Neuronal stem cell (in vitro differentiated cells): ENCODE measurements at regions not wholly inside any gene's neighbourhood (a gene's known extent, or its start where the extent isn't known, plus 50 kb on each side); places are given as distances from the start of the nearest gene placed in this dataset.

ENCODE experiments used
- DNase-seq: peaks from one replicate; pipeline ENCODE4 v3.0.0-alpha.2; 2013; ENCODE audit warnings: low spot score
- H2AFZ ChIP-seq: one replicate; pipeline ENCODE4 v1.6.1; 2013; ENCODE audit warnings: mild to moderate bottlenecking, low read length, inconsistent platforms
- H2AK5ac ChIP-seq: 2 replicates; pipeline ENCODE4 v1.6.1; 2013; ENCODE audit warnings: low read depth, mild to moderate bottlenecking, inconsistent platforms, low read length, moderate library complexity, mixed read lengths
- H2BK120ac ChIP-seq: 2 replicates; pipeline ENCODE4 v1.6.1; 2013; ENCODE audit warnings: low read depth, mild to moderate bottlenecking, inconsistent platforms, low read length, moderate library complexity, mixed read lengths
- H2BK12ac ChIP-seq: one replicate; pipeline ENCODE4 v1.6.1; 2013; ENCODE audit warnings: low read length, inconsistent platforms
- H2BK15ac ChIP-seq: 2 replicates; pipeline ENCODE4 v1.6.1; 2013; ENCODE audit warnings: mild to moderate bottlenecking, low read length, inconsistent platforms, mixed read lengths
- H2BK5ac ChIP-seq: one replicate; pipeline ENCODE4 v1.6.1; 2013; ENCODE audit warnings: inconsistent platforms, mild to moderate bottlenecking, low read length, moderate library complexity
- H3K14ac ChIP-seq: one replicate; pipeline ENCODE4 v1.6.1; 2013; ENCODE audit warnings: low read length, inconsistent platforms
- H3K18ac ChIP-seq: 2 replicates; pipeline ENCODE4 v1.6.1; 2013; ENCODE audit warnings: low read length, inconsistent platforms
- H3K23ac ChIP-seq: 2 replicates; pipeline ENCODE4 v1.6.1; 2013; ENCODE audit warnings: low read depth, mild to moderate bottlenecking, mixed read lengths, low read length, inconsistent platforms; ENCODE audit not compliant: poor library complexity
- H3K27ac ChIP-seq: replicated peaks from 3 replicates; pipeline ENCODE4 v1.5.1; 2013; ENCODE audit warnings: low read length, inconsistent platforms
- H3K27me3 ChIP-seq, 3 experiments: 2 replicates each; pipeline ENCODE4 v1.6.1; 2013; ENCODE audit warnings: low read length in 3 of 3, mild to moderate bottlenecking in 2 of 3, inconsistent platforms in 1 of 3, low read depth in 1 of 3, mixed read lengths in 1 of 3, moderate library complexity in 1 of 3; ENCODE audit not compliant: control insufficient read depth in 3 of 3, insufficient read depth in 3 of 3
- H3K36me3 ChIP-seq, 2 donors: replicated peaks in 1 of 2; 2 replicates each; pipeline ENCODE4 v1.6.1; 2013; ENCODE audit warnings: low read length in 2 of 2; ENCODE audit not compliant: control insufficient read depth in 2 of 2, insufficient read depth in 2 of 2
- H3K4ac ChIP-seq: 2 replicates; pipeline ENCODE4 v1.6.1; 2013; ENCODE audit warnings: inconsistent platforms, mild to moderate bottlenecking, low read length, moderate library complexity
- H3K4me1 ChIP-seq, 2 donors: 1 replicate in 1 of 2; 2 replicates in 1 of 2; pipeline ENCODE4 v1.6.1; 2013; ENCODE audit warnings: low read length in 2 of 2, low read depth in 1 of 2; ENCODE audit not compliant: control insufficient read depth in 2 of 2, insufficient read depth in 1 of 2
- H3K4me2 ChIP-seq: one replicate; pipeline ENCODE4 v1.6.1; 2013; ENCODE audit warnings: mild to moderate bottlenecking, low read length, inconsistent platforms; ENCODE audit not compliant: insufficient read depth, poor library complexity, severe bottlenecking
- H3K4me3 ChIP-seq, 2 donors: 2 replicates each; pipeline ENCODE4 v1.5.1; 2013; ENCODE audit warnings: low read length in 2 of 2, mild to moderate bottlenecking in 2 of 2, inconsistent platforms in 1 of 2, moderate library complexity in 1 of 2
- H3K79me1 ChIP-seq: one replicate; pipeline ENCODE4 v1.6.1; 2013; ENCODE audit warnings: low read depth, mild to moderate bottlenecking, inconsistent platforms, low read length, moderate library complexity
- H3K9ac ChIP-seq: one replicate; pipeline ENCODE4 v1.6.1; 2013; ENCODE audit warnings: mild to moderate bottlenecking, low read depth, low read length, inconsistent platforms; ENCODE audit not compliant: poor library complexity
- H3K9me3 ChIP-seq, 2 donors: replicated peaks in 1 of 2; 2 replicates each; pipeline versions ENCODE3 to v1.6.1; 2013; ENCODE audit warnings: low read length in 2 of 2, mild to moderate bottlenecking in 2 of 2, inconsistent platforms in 1 of 2, low read depth in 1 of 2, mixed read lengths in 1 of 2, moderate library complexity in 1 of 2; ENCODE audit not compliant: control insufficient read depth in 2 of 2, insufficient read depth in 1 of 2
- H4K8ac ChIP-seq: one replicate; pipeline ENCODE4 v1.6.1; 2013; ENCODE audit warnings: low read depth, mild to moderate bottlenecking, inconsistent platforms, low read length, moderate library complexity
- H4K91ac ChIP-seq: one replicate; pipeline ENCODE4 v1.6.1; 2013; ENCODE audit warnings: low read length, low read depth, mild to moderate bottlenecking, inconsistent platforms; ENCODE audit not compliant: poor library complexity
- WGBS, 2 donors: extraction: QIAGEN DNeasy Blood & Tissue Kit; methylation state at CpG; one replicate each; pipeline ENCODE4 v1.1.7; 2013; ENCODE audit warnings: missing lambda C conversion rate in 2 of 2, mixed read lengths in 1 of 2; ENCODE audit not compliant: insufficient read length in 2 of 2, insufficient replicate concordance in 1 of 2; ENCODE audit errors: extremely low coverage in 2 of 2; 5-methylcytosine and 5-hydroxymethylcytosine counted together

GRCh38 chr9:107733523-107733894 lies 243.9 kb upstream of the KLF4 start:
- H2AK5ac ChIP-seq, result no peak overlapping the region
- no peak overlapping the region for H2AFZ ChIP-seq
- no peak overlapping the region for H4K91ac ChIP-seq
- no peaks in the 10 kb centered on the region for H3K79me1 ChIP-seq
- no peak overlapping the region for H3K4ac ChIP-seq
- no peak overlapping the region for H3K27ac ChIP-seq
- H3K23ac ChIP-seq, result no peak overlapping the region
- DNase-seq, result no peak
- H2BK5ac ChIP-seq, result no peak overlapping the region
- H3K4me1 ChIP-seq, result peaks cover 0 to 1% of the 10 kb centered on the region in 2 donors
- no peak overlapping the region for H2BK12ac ChIP-seq
- no peak overlapping the region for H3K9ac ChIP-seq
- no peaks in the 10 kb centered on the region for H3K36me3 ChIP-seq
- H3K14ac ChIP-seq, result no peak overlapping the region
- no CpG with 5 or more reads among the region's 5 CpGs for WGBS, 2 donors
- H3K18ac ChIP-seq, result no peak overlapping the region
- no peak overlapping the region for H3K4me3 ChIP-seq
- H4K8ac ChIP-seq, result no peak overlapping the region
- H3K27me3 ChIP-seq, result no peaks in the 10 kb centered on the region
- H2BK120ac ChIP-seq, result no peak overlapping the region
- no peak overlapping the region for H3K4me2 ChIP-seq
- H3K9me3 ChIP-seq, result no peaks in the 10 kb centered on the region
- no peak overlapping the region for H2BK15ac ChIP-seq

GRCh38 chr9:107732781-107733522 lies 243.4 kb upstream of the KLF4 start:
- Histone ChIP-seq H2BK15ac (no peak overlapping the region), H3K23ac (no peak overlapping the region), H3K18ac (no peak overlapping the region), H3K79me1 (no peaks in the 10 kb centered on the region), H3K4me1 (peaks cover 0 to 1% of the 10 kb centered on the region in 2 donors), H3K4me3 (no peak overlapping the region), H3K14ac (no peak overlapping the region), H2AK5ac (no peak overlapping the region), H4K91ac (no peak overlapping the region), H2BK12ac (no peak overlapping the region), H2BK5ac (no peak overlapping the region), H2AFZ (no peak overlapping the region), H3K9ac (no peak overlapping the region), H3K27ac (no peak overlapping the region), H3K9me3 (no peaks in the 10 kb centered on the region), H3K36me3 (no peaks in the 10 kb centered on the region), H4K8ac (no peak overlapping the region), H3K4me2 (no peak overlapping the region), H3K27me3 (no peaks in the 10 kb centered on the region), H3K4ac (no peak overlapping the region), H2BK120ac (no peak overlapping the region)
- DNase-seq, result no peak
- WGBS, 2 donors, result no CpG with 5 or more reads among the region's 8 CpGs

- Histone ChIP-seq H3K36me3 (no peaks in the 10 kb centered on the region), H3K27me3 (no peaks in the 10 kb centered on the region), H3K14ac (no peak overlapping the region), H2BK120ac (no peak overlapping the region), H3K27ac (no peak overlapping the region), H3K79me1 (no peaks in the 10 kb centered on the region), H4K8ac (no peak overlapping the region), H3K9me3 (no peaks in the 10 kb centered on the region), H3K18ac (no peak overlapping the region), H2BK5ac (no peak overlapping the region), H3K9ac (no peak overlapping the region), H3K4me2 (no peak overlapping the region), H2BK15ac (no peak overlapping the region), H3K4ac (no peak overlapping the region), H2AFZ (no peak overlapping the region), H2BK12ac (no peak overlapping the region), H3K23ac (no peak overlapping the region), H3K4me3 (no peak overlapping the region), H4K91ac (no peak overlapping the region), H3K4me1 (peaks cover 0 to 3% of the 10 kb centered on the region in 2 donors), H2AK5ac (no peak overlapping the region)
- DNase-seq, result no peak
- no CpG with 5 or more reads among the region's 6 CpGs for WGBS, 2 donors
These were observed 241.7 kb upstream of the KLF4 start for GRCh38 chr9:107731115-107731762.

GRCh38 chr9:107730666-107731065 lies 241.1 kb upstream of the KLF4 start:
- Histone ChIP-seq H3K36me3 (no peaks in the 10 kb centered on the region), H3K14ac (no peak overlapping the region), H3K4me2 (no peak overlapping the region), H3K4me3 (no peak overlapping the region), H2BK15ac (no peak overlapping the region), H3K9me3 (no peaks in the 10 kb centered on the region), H3K18ac (no peak overlapping the region), H3K23ac (no peak overlapping the region), H2BK5ac (no peak overlapping the region), H3K4ac (no peak overlapping the region), H3K4me1 (peaks cover 0 to 1% of the 10 kb centered on the region in 2 donors), H2AFZ (no peak overlapping the region), H2BK120ac (no peak overlapping the region), H3K79me1 (no peaks in the 10 kb centered on the region), H4K91ac (no peak overlapping the region), H3K27ac (no peak overlapping the region), H2BK12ac (no peak overlapping the region), H3K9ac (no peak overlapping the region), H4K8ac (no peak overlapping the region), H3K27me3 (no peaks in the 10 kb centered on the region), H2AK5ac (no peak overlapping the region)
- no peak for DNase-seq
- WGBS, 2 donors, result no CpG with 5 or more reads among the region's 1 CpG
